ENCODE measurements at regions not wholly inside any gene's neighbourhood (a gene's known extent, or its start where the extent isn't known, plus 50 kb on each side); places are given as distances from the start of the nearest gene placed in this dataset.

DNA sequence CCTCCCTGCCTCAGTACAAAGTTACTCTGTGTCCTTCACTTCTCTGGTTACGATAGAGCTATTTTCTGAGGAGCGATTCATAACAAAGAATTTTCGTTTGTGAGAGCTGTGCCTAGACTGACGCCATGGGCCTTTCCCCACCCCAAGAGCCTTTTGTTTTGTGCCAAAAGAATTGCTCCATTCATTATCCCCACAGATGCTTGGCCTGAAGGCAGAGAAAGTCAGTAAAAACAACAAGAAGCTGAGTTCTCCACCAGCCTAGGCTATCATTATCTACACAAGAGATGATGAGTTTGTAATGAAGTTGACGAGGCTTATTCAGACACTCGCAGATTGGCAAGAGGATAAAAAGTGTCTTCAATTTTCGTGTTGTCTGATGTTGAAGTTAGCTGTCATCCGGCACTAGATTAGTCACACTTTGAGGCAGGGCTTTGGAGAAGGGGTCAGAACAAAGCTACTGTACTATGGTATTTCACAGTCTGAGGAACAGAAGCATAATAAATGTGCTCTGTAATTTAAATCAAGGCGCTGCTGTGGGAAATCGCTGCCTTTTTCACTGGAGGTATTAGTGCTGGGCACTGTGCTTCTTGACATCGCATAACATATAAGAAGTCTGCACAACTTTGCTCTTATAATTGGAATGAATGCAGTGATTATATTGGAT is 278.4 kb upstream of the FIGN start:
- Histone ChIP-seq H3K27ac (ENCODE audit: low read depth in 1 of 3, low read length in 2 of 3) (no peak overlapping the region), H3K4me3 (ENCODE audit: low read depth in 1 of 3, low read length in 3 of 3) (no peak overlapping the region), H3K9me3 (ENCODE audit: control insufficient read depth in 2 of 2, insufficient read depth in 1 of 2, low read depth in 1 of 2, low read length in 1 of 2) (no peaks in the 10 kb centered on the region), H3K27me3 (ENCODE audit: control insufficient read depth in 3 of 3, insufficient read depth in 3 of 3, low read length in 3 of 3) (peaks cover 0 to 2% (median 0%) of the 10 kb centered on the region in 3 donors), H3K36me3 (ENCODE audit: control insufficient read depth in 3 of 3, insufficient read depth in 2 of 3, low read depth in 1 of 3, low read length in 3 of 3) (no peaks in the 10 kb centered on the region), H3K4me1 (ENCODE audit: control insufficient read depth in 3 of 3, insufficient read depth in 2 of 3, low read depth in 1 of 3, low read length in 2 of 3) (no peaks in the 10 kb centered on the region)
- FAIRE-seq: no peak
- no peak for DNase-seq
- 74 to 79% (median 79%) methylated on average over 11 of the region's 11 CpGs for WGBS, 3 donors

DNA sequence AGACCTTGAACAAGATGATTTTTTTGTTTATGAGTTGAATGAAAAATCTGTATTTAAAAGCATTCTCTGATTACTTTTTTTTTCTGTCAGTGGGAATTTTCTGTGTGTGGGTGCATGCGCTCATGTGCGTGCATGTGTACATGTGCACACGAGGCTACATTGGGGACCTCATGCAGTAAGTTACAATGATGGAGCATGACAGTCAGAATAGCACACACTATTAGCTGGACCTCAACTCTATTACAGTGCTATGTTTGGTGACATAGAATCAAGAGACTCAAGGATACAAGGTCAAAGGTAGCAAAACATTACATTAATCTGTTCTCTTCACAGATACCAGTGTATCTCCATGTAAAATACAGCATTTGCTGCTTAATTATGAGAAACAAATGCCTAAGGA is 276.8 kb upstream of the FIGN start:
- no peaks in the 10 kb centered on the region for H3K36me3 ChIP-seq (ENCODE audit: control insufficient read depth in 3 of 3, insufficient read depth in 2 of 3, low read depth in 1 of 3, low read length in 3 of 3)
- H3K4me3 ChIP-seq (ENCODE audit: low read depth in 1 of 3, low read length in 3 of 3): no peak overlapping the region
- no peaks in the 10 kb centered on the region for H3K4me1 ChIP-seq (ENCODE audit: control insufficient read depth in 3 of 3, insufficient read depth in 2 of 3, low read depth in 1 of 3, low read length in 2 of 3)
- 90 to 94% (median 92%) methylated on average over 3 of the region's 3 CpGs for WGBS, 3 donors
- FAIRE-seq: no peak
- H3K27ac ChIP-seq (ENCODE audit: low read depth in 1 of 3, low read length in 2 of 3): no peak overlapping the region
- peaks cover 0 to 2% (median 0%) of the 10 kb centered on the region in 3 donors for H3K27me3 ChIP-seq (ENCODE audit: control insufficient read depth in 3 of 3, insufficient read depth in 3 of 3, low read length in 3 of 3)
- H3K9me3 ChIP-seq (ENCODE audit: control insufficient read depth in 2 of 2, insufficient read depth in 1 of 2, low read depth in 1 of 2, low read length in 1 of 2): no peaks in the 10 kb centered on the region
- DNase-seq: no peak

- WGBS, 3 donors: 54 to 58% (median 55%) methylated on average over 7 of the region's 7 CpGs
- Histone ChIP-seq H3K9me3 (ENCODE audit: control insufficient read depth in 2 of 2, insufficient read depth in 1 of 2, low read depth in 1 of 2, low read length in 1 of 2) (no peaks in the 10 kb centered on the region), H3K4me1 (ENCODE audit: control insufficient read depth in 3 of 3, insufficient read depth in 2 of 3, low read depth in 1 of 3, low read length in 2 of 3) (no peaks in the 10 kb centered on the region), H3K36me3 (ENCODE audit: control insufficient read depth in 3 of 3, insufficient read depth in 2 of 3, low read depth in 1 of 3, low read length in 3 of 3) (no peaks in the 10 kb centered on the region), H3K27me3 (ENCODE audit: control insufficient read depth in 3 of 3, insufficient read depth in 3 of 3, low read length in 3 of 3) (no peaks in the 10 kb centered on the region), H3K4me3 (ENCODE audit: low read depth in 1 of 3, low read length in 3 of 3) (no peak overlapping the region), H3K27ac (ENCODE audit: low read depth in 1 of 3, low read length in 2 of 3) (no peak overlapping the region)
- FAIRE-seq (no peak), DNase-seq (no peak)
These were observed 274.0 kb upstream of the FIGN start for GRCh38 chr2:164009756-164010337.

DNA sequence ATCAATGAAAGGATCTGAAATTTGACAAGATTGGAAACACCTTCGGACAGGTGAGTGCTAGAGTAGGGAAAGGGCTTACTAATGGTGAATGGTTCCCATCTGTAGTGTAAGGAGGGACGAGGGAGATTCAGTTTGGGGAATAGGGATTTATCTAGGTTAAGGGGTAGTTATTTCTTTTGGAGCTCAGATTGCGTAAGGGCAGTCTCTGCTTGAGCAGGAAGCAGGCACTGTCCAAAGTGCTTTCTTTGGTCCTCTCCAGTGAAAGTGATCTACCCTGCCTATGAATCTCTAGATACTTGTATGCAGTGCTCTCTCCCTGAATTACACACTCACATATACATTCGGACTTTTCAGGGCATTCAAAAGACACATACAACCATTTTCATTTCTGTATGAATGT is 272.9 kb upstream of the FIGN start:
- FAIRE-seq (no peak), DNase-seq (no peak)
- Histone ChIP-seq H3K36me3 (ENCODE audit: control insufficient read depth in 3 of 3, insufficient read depth in 2 of 3, low read depth in 1 of 3, low read length in 3 of 3) (no peaks in the 10 kb centered on the region), H3K9me3 (ENCODE audit: control insufficient read depth in 2 of 2, insufficient read depth in 1 of 2, low read depth in 1 of 2, low read length in 1 of 2) (no peaks in the 10 kb centered on the region), H3K4me3 (ENCODE audit: low read depth in 1 of 3, low read length in 3 of 3) (no peak overlapping the region), H3K4me1 (ENCODE audit: control insufficient read depth in 3 of 3, insufficient read depth in 2 of 3, low read depth in 1 of 3, low read length in 2 of 3) (no peaks in the 10 kb centered on the region), H3K27me3 (ENCODE audit: control insufficient read depth in 3 of 3, insufficient read depth in 3 of 3, low read length in 3 of 3) (no peaks in the 10 kb centered on the region), H3K27ac (ENCODE audit: low read depth in 1 of 3, low read length in 2 of 3) (no peak overlapping the region)
- WGBS, 3 donors: 76 to 81% (median 81%) methylated on average over 4 of the region's 4 CpGs

DNA sequence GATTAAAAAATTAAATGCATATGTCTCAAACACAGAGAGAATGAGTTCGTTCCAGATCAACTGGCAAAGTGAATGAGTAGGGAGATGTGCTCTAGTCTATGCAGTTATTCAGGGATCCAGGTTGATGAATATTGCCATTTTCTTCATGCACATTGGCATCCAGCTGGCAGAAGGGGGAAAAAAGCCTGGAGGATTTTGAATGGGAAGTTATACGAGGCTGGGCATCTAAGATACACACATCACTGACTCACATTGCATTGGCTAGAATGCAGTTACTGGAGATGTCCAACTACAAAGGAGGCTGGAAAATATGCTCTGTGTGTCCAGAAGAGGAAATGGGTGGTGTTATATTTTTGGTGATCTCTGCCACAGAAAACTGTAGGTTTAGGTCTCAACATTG is 270.9 kb upstream of the FIGN start:
- no peaks in the 10 kb centered on the region for H3K36me3 ChIP-seq (ENCODE audit: control insufficient read depth in 3 of 3, insufficient read depth in 2 of 3, low read depth in 1 of 3, low read length in 3 of 3)
- WGBS, 3 donors: 66 to 73% (median 69%) methylated on average over 2 of the region's 2 CpGs
- no peak for DNase-seq
- no peaks in the 10 kb centered on the region for H3K9me3 ChIP-seq (ENCODE audit: control insufficient read depth in 2 of 2, insufficient read depth in 1 of 2, low read depth in 1 of 2, low read length in 1 of 2)
- no peaks in the 10 kb centered on the region for H3K27me3 ChIP-seq (ENCODE audit: control insufficient read depth in 3 of 3, insufficient read depth in 3 of 3, low read length in 3 of 3)
- no peaks in the 10 kb centered on the region for H3K4me1 ChIP-seq (ENCODE audit: control insufficient read depth in 3 of 3, insufficient read depth in 2 of 3, low read depth in 1 of 3, low read length in 2 of 3)
- no peak overlapping the region for H3K4me3 ChIP-seq (ENCODE audit: low read depth in 1 of 3, low read length in 3 of 3)
- H3K27ac ChIP-seq (ENCODE audit: low read depth in 1 of 3, low read length in 2 of 3): no peak overlapping the region
- no peak for FAIRE-seq

DNA sequence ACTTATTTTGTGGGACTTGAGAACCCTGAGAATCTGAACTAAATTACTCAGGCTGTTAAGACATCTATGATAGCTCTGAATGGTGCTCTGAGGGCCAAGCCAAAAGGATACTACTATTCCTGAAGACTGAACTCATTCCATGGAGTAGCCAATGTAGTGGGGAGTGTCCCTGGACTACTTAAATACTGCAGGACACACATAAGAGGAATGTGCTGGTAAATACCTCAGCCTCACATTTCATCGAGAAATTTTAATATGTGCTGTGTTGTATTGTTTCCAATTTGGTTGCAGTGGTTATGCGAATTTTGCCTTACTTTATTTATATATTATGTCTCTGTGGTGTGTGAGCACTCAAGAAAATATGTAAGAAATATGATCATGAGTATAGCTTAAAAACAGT is 264.4 kb upstream of the FIGN start:
- Histone ChIP-seq H3K27ac (ENCODE audit: low read depth in 1 of 3, low read length in 2 of 3) (no peak overlapping the region), H3K4me3 (ENCODE audit: low read depth in 1 of 3, low read length in 3 of 3) (no peak overlapping the region), H3K36me3 (ENCODE audit: control insufficient read depth in 3 of 3, insufficient read depth in 2 of 3, low read depth in 1 of 3, low read length in 3 of 3) (no peaks in the 10 kb centered on the region), H3K9me3 (ENCODE audit: control insufficient read depth in 2 of 2, insufficient read depth in 1 of 2, low read depth in 1 of 2, low read length in 1 of 2) (no peaks in the 10 kb centered on the region), H3K4me1 (ENCODE audit: control insufficient read depth in 3 of 3, insufficient read depth in 2 of 3, low read depth in 1 of 3, low read length in 2 of 3) (no peaks in the 10 kb centered on the region), H3K27me3 (ENCODE audit: control insufficient read depth in 3 of 3, insufficient read depth in 3 of 3, low read length in 3 of 3) (no peaks in the 10 kb centered on the region)
- no peak for DNase-seq
- WGBS, 3 donors: 77 to 87% (median 80%) methylated on average over 2 of the region's 2 CpGs
- FAIRE-seq: no peak

DNA sequence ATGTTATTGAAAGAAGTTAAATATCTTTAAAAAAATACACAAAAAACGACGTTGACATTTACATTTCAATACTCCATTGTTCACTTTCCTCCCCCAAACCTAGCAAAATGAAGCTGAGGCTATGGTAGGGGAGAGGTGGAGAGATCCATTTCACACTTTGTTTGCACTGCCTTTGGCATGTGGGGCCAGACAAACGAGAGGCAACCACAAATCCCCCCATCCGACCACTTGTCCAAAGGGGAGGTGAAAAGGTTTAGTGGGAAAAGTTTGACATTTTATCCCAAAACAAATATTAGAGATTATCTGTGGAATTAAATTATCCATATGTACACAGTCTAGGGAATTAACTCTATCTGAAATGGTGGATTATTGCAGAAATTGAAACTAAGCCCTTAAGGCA is 261.7 kb upstream of the FIGN start:
- Histone ChIP-seq H3K27ac (ENCODE audit: low read depth in 1 of 3, low read length in 2 of 3) (no peak overlapping the region), H3K4me3 (ENCODE audit: low read depth in 1 of 3, low read length in 3 of 3) (no peak overlapping the region), H3K36me3 (ENCODE audit: control insufficient read depth in 3 of 3, insufficient read depth in 2 of 3, low read depth in 1 of 3, low read length in 3 of 3) (no peaks in the 10 kb centered on the region), H3K9me3 (ENCODE audit: control insufficient read depth in 2 of 2, insufficient read depth in 1 of 2, low read depth in 1 of 2, low read length in 1 of 2) (no peaks in the 10 kb centered on the region), H3K27me3 (ENCODE audit: control insufficient read depth in 3 of 3, insufficient read depth in 3 of 3, low read length in 3 of 3) (no peaks in the 10 kb centered on the region), H3K4me1 (ENCODE audit: control insufficient read depth in 3 of 3, insufficient read depth in 2 of 3, low read depth in 1 of 3, low read length in 2 of 3) (no peaks in the 10 kb centered on the region)
- DNase-seq: no peak
- 14 to 52% (median 20%) methylated on average over 4 of the region's 4 CpGs for WGBS, 3 donors
- FAIRE-seq: no peak

DNA sequence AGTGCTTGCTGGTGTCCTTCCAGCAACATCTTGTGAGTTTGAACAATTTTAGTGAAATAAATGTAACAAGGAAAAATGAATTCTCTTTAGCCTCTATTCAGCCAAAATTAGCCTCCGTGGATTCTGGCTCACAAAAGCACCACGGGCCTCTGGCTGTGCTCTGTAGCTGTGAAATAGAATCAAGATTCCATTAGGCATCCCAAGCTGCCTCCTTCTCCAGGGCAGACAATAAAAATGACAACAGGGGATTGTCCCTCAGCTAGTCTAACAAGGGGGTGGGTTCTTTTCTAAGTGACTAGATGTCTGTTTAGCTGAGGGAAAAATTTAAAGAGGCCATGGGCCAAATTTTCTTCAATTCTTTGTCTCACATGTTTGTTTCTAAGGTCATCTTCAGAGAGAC is 254.7 kb upstream of the FIGN start:
- H3K27ac ChIP-seq (ENCODE audit: low read depth in 1 of 3, low read length in 2 of 3): no peak overlapping the region
- H3K27me3 ChIP-seq (ENCODE audit: control insufficient read depth in 3 of 3, insufficient read depth in 3 of 3, low read length in 3 of 3): peaks cover 0 to 2% (median 0%) of the 10 kb centered on the region in 3 donors
- no peaks in the 10 kb centered on the region for H3K9me3 ChIP-seq (ENCODE audit: control insufficient read depth in 2 of 2, insufficient read depth in 1 of 2, low read depth in 1 of 2, low read length in 1 of 2)
- no peak for DNase-seq
- H3K36me3 ChIP-seq (ENCODE audit: control insufficient read depth in 3 of 3, insufficient read depth in 2 of 3, low read depth in 1 of 3, low read length in 3 of 3): no peaks in the 10 kb centered on the region
- 61 to 63% (median 61%) methylated on average over 2 of the region's 2 CpGs for WGBS, 3 donors
- H3K4me1 ChIP-seq (ENCODE audit: control insufficient read depth in 3 of 3, insufficient read depth in 2 of 3, low read depth in 1 of 3, low read length in 2 of 3): no peaks in the 10 kb centered on the region
- H3K4me3 ChIP-seq (ENCODE audit: low read depth in 1 of 3, low read length in 3 of 3): no peak overlapping the region
- no peak for FAIRE-seq

GRCh38 chr2:163990101-163990500 is 254.3 kb upstream of the FIGN start:
- no peak for FAIRE-seq
- no peak overlapping the region for H3K27ac ChIP-seq (ENCODE audit: low read depth in 1 of 3, low read length in 2 of 3)
- H3K27me3 ChIP-seq (ENCODE audit: control insufficient read depth in 3 of 3, insufficient read depth in 3 of 3, low read length in 3 of 3): peaks cover 0 to 2% (median 0%) of the 10 kb centered on the region in 3 donors
- no peaks in the 10 kb centered on the region for H3K9me3 ChIP-seq (ENCODE audit: control insufficient read depth in 2 of 2, insufficient read depth in 1 of 2, low read depth in 1 of 2, low read length in 1 of 2)
- no peak overlapping the region for H3K4me3 ChIP-seq (ENCODE audit: low read depth in 1 of 3, low read length in 3 of 3)
- no peak for DNase-seq
- no peaks in the 10 kb centered on the region for H3K4me1 ChIP-seq (ENCODE audit: control insufficient read depth in 3 of 3, insufficient read depth in 2 of 3, low read depth in 1 of 3, low read length in 2 of 3)
- 67 to 77% (median 71%) methylated on average over 4 of the region's 4 CpGs for WGBS, 3 donors
- H3K36me3 ChIP-seq (ENCODE audit: control insufficient read depth in 3 of 3, insufficient read depth in 2 of 3, low read depth in 1 of 3, low read length in 3 of 3): no peaks in the 10 kb centered on the region
